SU-DHL-6 (cell line): ENCODE measurements at regions not wholly inside any gene's neighbourhood (a gene's known extent, or its start where the extent isn't known, plus 50 kb on each side); places are given as distances from the start of the nearest gene placed in this dataset.

Experiments
- EZH2phosphoT487 ChIP-seq: fragments of 200-600 bp; sonication (generic), shearing (Covaris generic); conservative IDR thresholded peaks from 2 replicates; pipeline ENCODE4 v1.6.1; 2018; ENCODE audit warnings: mild to moderate bottlenecking, antibody characterized with exemption, low read length, moderate library complexity, mixed read lengths
- TF ChIP-seq, protein P1 (sequence below): fragments of 200-600 bp; sonication (generic); IDR thresholded peaks from one replicate; pipeline ENCODE4 v1.5.1; 2017; ENCODE audit warnings: antibody characterized with exemption, mild to moderate bottlenecking, low read length, moderate library complexity; ENCODE audit not compliant: insufficient read depth, poor library complexity, severe bottlenecking

DNA sequence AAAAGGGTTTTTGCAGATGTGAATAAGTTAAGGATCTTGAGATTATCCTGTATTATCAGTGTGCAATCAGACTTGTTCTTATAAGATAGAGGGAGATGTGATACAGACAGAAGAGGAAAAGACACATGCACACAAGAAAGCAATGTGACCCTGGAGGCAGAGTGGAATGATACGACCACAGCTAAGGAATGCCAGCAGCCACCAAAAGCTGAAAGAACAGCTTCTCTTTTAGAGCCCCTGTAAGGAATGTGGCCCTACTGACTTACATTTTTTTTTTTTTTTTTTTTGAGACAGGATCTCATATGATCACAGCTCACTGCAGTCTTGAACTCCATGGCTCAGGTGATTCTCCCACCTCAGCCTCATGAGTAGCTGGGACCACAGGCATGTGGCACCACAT lies 62.3 kb upstream of the CNTNAP4 start:
- TF ChIP-seq, protein P1, sequence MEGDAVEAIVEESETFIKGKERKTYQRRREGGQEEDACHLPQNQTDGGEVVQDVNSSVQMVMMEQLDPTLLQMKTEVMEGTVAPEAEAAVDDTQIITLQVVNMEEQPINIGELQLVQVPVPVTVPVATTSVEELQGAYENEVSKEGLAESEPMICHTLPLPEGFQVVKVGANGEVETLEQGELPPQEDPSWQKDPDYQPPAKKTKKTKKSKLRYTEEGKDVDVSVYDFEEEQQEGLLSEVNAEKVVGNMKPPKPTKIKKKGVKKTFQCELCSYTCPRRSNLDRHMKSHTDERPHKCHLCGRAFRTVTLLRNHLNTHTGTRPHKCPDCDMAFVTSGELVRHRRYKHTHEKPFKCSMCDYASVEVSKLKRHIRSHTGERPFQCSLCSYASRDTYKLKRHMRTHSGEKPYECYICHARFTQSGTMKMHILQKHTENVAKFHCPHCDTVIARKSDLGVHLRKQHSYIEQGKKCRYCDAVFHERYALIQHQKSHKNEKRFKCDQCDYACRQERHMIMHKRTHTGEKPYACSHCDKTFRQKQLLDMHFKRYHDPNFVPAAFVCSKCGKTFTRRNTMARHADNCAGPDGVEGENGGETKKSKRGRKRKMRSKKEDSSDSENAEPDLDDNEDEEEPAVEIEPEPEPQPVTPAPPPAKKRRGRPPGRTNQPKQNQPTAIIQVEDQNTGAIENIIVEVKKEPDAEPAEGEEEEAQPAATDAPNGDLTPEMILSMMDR, result no peak
- no peak for TF ChIP-seq EZH2phosphoT487
